CD4-positive, alpha-beta T cell treated with Interleukin-10 for 1 hour (primary cell): ENCODE measurements at regions not wholly inside any gene's neighbourhood (a gene's known extent, or its start where the extent isn't known, plus 50 kb on each side); places are given as distances from the start of the nearest gene placed in this dataset.
"Not testable (repeated sequence)": the region's sequence is repeated elsewhere in the genome, so short reads cannot be mapped to it uniquely, and the experiment has no call there.

Source experiments
- DNase-seq: peaks from one replicate; pipeline ENCODE4 v3.0.0-alpha.2; 2020

GRCh38 chr11:36744375-36745168, 146.5 kb upstream of the RAG2 start:
- DNase-seq, result peak; percentile 56

DNA sequence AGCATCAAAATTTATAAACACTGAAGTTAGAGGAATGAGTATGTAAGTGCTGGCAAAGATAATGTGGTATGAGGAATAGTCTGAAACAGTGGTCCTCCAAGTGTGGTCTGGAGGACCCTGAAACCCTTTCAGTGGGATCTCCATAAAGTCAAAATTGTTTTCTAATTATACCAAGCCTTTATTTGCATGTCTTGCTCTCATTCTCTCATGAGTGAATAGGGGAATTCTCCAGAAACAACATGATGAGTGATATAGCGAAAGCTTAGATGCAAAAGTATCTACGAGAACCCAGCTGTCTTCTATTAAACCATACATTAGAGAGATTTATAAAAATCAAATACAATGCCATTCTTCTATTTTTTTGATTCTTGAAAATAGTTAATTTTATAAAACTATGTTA, 145.0 kb upstream of the RAG2 start:
- no peak for DNase-seq

DNA sequence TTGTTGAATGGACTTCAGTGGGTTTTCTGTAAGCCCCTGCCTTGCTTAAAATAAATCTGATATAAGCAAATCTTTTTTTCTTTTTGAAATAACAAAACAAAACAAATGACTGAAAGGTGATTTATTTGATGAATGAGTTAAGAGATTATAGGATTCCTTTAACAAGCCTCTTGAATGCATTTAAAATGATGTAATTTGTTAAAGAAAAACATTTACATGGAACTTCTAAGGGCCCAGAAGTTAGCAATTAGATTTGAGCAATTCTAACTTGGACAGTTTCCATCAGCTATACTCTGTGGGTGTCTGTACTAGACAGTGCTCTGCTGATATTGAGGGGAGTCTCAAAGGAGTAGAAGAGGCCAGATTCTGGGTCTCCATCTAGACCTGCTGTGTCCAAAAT, 143.5 kb upstream of the RAG2 start:
- DNase-seq, result no peak

DNA sequence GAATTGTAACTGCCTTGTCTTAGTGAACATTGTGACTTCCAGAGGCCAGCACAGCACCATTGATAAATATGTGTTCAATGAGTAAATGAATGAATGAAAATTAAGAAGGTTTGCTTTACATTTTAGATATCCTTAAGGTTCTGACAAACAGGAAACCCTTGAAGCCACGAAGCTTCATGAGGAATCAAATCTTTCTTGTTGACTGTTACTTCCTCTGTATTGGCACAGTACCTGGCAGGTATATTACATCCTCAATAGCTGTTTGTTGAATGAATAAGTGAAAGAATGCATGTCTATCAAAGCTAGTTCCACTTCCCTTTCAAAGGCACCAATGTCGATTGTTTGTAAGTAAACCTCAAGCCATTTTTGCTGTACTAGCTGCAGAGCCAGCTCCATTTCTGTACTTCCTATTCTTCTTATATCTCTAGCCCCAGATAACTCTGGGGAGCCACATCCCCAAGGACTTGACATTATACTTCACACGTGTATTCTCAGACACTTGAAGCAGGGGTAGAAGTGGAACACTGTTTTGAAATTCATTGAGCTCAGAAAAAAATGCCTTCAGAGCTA, 140.3 kb upstream of the RAG2 start:
- no peak for DNase-seq

- no peak for DNase-seq
Observed at GRCh38 chr11:36736103-36736502, 138.1 kb upstream of the RAG2 start.

- DNase-seq, result not testable (repeated sequence)
Observed at GRCh38 chr11:36733721-36734120, 135.7 kb upstream of the RAG2 start.

DNA sequence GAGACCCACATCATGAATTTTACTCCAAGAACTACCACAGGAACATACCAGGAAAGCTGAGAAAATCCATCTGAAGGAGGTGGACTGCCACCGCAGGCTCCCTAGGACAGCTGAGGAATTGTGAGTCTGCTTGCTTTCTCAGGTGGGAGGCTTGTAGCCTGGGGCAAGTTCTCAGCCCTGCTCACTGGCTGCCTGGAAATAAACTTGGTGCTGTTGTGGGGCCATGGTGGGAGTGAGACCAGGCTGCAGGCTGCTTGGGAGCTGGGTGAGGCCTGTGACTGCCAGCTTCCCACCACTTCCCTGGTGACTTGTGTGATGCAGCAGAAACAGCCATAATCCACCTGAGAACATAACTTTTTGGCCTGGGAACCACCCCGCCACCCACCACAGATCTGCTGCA, 132.7 kb upstream of the RAG2 start:
- no peak for DNase-seq

GRCh38 chr11:36729825-36730224, 131.8 kb upstream of the RAG2 start:
- DNase-seq, result no peak

DNA sequence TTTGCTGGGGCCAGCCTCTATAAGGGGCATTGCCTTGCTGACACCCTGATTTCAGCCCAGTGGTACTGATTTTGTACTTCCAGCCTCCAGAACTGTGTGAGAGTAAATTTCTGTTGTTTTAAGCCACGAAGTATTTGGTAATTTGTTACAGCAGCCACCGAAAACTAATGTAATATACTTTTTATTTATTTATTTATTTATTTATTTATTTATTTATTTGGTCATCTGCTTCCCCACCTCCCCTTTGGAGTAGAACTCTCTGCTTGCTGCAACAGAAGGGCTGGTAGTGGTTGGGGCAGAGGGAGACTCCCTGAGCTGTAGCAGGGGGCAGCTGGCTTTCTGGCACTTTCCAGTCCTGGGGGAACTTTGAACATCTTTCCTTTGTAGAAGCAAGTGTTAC, 128.4 kb upstream of the RAG2 start:
- DNase-seq, result no peak

DNA sequence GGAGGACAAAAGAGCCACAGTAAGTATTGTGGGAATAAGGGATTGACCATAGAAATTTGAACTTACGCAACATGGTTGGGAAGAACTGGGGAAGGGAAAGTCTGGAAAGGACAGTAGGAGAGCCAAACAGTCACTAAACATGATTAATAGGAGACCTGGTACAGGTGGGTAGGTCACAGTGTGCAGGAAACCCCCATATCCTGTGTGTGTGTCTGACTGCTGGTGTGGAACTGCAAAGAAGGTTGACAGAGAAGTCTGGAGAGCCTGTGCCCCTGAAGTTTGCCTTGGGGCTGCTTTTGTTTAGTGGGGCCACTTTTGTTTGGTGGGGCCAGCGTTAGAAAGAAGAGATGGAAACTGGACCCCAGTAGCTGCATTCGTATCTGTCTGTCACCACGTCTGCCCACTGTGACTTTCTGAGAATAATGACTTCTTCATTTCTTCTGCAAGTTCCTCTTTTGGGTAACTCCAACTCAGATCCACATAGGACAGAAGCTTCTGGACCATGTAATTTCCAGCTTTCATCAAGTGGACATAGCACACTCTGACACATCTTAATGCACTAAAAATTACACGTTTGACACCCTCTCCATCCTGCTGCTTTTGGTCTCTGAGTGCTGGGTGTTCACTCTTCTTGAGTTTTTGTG, 126.8 kb upstream of the RAG2 start:
- no peak for DNase-seq

GRCh38 chr11:36722421-36722820, 124.4 kb upstream of the RAG2 start:
- no peak for DNase-seq

DNA sequence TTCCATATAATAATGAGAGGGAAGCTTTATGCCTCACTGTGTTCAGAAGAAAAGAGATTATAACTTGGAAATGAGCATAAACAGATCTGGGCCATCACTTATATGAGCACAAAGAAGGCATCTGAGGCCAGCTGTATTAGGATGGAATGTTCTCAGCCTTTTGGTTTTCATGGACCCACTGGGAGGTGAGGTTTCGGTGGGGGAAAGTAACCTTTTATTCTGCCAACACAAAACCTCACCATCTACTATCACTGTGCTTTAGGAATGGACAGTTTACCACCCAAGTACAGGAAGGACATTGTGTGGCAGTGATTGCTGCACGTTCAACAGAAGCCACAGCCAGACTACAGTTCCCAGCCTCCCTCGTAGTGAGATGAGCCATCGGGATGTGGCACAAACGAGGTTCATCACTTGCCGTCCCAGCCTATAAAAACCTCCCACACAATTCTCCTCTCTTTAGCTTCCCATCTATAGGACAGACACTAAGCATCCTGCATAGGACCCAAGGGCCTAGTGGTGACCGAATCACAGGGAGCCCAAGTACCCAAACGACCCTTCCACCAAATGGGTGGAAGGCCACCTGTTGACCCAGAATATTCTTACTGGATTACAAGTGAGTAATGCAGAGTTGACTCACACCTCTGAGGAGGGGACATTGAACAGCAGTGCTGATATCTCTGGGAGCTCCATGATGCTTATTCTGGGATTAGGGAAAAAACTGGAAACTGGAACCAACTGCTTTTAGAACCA, 121.5 kb upstream of the RAG2 start:
- no peak for DNase-seq

GRCh38 chr11:36718451-36718850, 120.4 kb upstream of the RAG2 start:
- no peak for DNase-seq

DNA sequence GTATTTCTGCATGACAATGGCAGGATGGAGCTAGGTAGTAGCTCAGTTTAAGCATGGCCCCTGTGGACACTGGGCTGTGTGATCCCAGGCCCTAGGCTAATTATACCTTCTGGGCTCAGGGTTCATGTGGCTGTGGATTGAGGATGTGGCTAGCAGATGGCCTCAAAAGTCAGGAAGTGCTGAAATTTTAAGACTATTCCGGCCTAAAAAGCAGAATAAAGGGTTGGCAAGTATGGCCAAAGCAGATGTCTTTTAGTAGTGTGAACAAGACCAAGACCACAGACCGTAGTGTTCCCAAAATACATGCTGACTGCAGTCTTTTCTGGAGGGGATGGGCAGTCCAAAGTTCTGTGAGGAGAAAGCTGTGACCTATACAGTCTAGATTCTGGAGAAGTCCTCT, 115.7 kb upstream of the RAG2 start:
- DNase-seq, result no peak

DNA sequence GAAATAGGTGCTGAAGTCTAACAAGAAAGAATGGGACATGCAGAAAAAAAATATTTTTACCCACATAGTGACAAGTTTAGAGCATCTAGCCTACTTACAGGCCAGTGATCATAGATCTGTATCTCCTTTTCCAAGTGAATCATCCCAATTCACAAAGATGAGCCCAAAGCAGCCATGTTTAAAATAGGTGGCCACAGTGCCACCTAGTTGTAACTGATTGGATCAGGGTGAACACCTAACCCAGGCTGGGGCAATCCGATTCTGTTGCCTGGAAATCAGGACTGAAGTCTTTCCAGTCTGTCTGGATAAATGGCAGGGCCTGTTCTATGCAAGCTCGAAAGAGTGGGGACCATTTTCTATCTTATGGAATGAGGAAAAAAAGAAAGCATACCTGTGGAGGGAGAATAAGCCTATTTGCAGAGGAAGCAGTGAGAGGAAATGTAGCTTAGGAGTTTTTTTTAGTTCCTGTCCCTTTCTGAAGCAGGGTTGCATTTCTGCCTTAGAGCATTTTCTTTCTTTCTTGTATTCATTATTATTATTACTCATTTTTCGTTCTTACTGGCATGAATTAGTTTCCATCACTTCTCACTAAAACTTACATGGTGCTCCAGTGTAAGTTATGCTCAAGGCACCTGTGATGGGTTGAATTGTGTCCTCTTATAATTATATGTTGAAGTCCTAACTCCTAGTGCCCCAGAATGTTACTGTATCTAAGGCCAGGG, 113.2 kb upstream of the RAG2 start:
- DNase-seq, result no peak
